Panc1 (cell line): ENCODE measurements at regions not wholly inside any gene's neighbourhood (a gene's known extent, or its start where the extent isn't known, plus 50 kb on each side); places are given as distances from the start of the nearest gene placed in this dataset.

ENCODE experiments used
- POLR2AphosphoS5 ChIP-seq: IDR thresholded peaks from 2 replicates; pipeline ENCODE4 v1.6.1; 2012; ENCODE audit warnings: mild to moderate bottlenecking, low read depth, low read length, moderate library complexity
- TF ChIP-seq, protein P1 (sequence below): fragments of 450-650 bp; IDR thresholded peaks from 2 replicates; pipeline ENCODE4 v1.5.1; 2017; ENCODE audit warnings: mild to moderate bottlenecking
- TF ChIP-seq, protein P2 (sequence below), 2 experiments: IDR thresholded peaks; 2 replicates each; pipeline ENCODE4 v1.6.1; 2011 to 2012; ENCODE audit warnings: low read depth in 2 of 2, control low read depth in 1 of 2, low read length in 1 of 2, mild to moderate bottlenecking in 1 of 2, moderate library complexity in 1 of 2; ENCODE audit not compliant: insufficient read depth in 1 of 2

DNA sequence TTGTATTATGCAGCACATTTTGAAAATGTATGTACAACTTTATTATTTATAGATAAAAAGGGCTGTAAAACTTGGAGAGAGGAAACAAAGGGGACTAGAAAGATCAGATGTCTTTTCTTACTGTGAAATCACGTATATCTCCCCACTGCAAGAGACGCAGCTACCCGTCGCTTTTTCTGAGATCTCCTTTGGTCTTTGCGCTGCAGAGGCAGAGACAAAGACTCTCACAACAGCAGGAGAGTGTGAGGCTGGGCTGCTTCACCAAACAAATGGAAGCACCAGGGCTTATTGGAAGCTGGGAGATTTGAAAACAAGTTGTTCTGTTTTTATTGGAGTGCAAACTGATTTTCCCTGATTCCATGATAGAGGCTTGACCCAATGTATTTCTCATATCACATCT lies 129.0 kb upstream of the PARD3B start:
- TF ChIP-seq, protein P1, sequence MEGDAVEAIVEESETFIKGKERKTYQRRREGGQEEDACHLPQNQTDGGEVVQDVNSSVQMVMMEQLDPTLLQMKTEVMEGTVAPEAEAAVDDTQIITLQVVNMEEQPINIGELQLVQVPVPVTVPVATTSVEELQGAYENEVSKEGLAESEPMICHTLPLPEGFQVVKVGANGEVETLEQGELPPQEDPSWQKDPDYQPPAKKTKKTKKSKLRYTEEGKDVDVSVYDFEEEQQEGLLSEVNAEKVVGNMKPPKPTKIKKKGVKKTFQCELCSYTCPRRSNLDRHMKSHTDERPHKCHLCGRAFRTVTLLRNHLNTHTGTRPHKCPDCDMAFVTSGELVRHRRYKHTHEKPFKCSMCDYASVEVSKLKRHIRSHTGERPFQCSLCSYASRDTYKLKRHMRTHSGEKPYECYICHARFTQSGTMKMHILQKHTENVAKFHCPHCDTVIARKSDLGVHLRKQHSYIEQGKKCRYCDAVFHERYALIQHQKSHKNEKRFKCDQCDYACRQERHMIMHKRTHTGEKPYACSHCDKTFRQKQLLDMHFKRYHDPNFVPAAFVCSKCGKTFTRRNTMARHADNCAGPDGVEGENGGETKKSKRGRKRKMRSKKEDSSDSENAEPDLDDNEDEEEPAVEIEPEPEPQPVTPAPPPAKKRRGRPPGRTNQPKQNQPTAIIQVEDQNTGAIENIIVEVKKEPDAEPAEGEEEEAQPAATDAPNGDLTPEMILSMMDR = no peak
- TF ChIP-seq POLR2AphosphoS5 = no peak
- TF ChIP-seq, protein P2, sequence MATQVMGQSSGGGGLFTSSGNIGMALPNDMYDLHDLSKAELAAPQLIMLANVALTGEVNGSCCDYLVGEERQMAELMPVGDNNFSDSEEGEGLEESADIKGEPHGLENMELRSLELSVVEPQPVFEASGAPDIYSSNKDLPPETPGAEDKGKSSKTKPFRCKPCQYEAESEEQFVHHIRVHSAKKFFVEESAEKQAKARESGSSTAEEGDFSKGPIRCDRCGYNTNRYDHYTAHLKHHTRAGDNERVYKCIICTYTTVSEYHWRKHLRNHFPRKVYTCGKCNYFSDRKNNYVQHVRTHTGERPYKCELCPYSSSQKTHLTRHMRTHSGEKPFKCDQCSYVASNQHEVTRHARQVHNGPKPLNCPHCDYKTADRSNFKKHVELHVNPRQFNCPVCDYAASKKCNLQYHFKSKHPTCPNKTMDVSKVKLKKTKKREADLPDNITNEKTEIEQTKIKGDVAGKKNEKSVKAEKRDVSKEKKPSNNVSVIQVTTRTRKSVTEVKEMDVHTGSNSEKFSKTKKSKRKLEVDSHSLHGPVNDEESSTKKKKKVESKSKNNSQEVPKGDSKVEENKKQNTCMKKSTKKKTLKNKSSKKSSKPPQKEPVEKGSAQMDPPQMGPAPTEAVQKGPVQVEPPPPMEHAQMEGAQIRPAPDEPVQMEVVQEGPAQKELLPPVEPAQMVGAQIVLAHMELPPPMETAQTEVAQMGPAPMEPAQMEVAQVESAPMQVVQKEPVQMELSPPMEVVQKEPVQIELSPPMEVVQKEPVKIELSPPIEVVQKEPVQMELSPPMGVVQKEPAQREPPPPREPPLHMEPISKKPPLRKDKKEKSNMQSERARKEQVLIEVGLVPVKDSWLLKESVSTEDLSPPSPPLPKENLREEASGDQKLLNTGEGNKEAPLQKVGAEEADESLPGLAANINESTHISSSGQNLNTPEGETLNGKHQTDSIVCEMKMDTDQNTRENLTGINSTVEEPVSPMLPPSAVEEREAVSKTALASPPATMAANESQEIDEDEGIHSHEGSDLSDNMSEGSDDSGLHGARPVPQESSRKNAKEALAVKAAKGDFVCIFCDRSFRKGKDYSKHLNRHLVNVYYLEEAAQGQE (IDR thresholded peaks at IDR 0.05; ENCODE audit: insufficient read depth in 1 of 2, low read depth in 2 of 2, low read length in 1 of 2) = no peak
